ENCODE measurements at regions not wholly inside any gene's neighbourhood (a gene's known extent, or its start where the extent isn't known, plus 50 kb on each side); places are given as distances from the start of the nearest gene placed in this dataset.
A peak's percentile ranks its signal among the peaks of the same experiment; 100 is the strongest.
"Not testable (repeated sequence)": the region's sequence is repeated elsewhere in the genome, so short reads cannot be mapped to it uniquely, and the experiment has no call there.

GRCh38 chr11:44426958-44427357 lies 117.0 kb upstream of the ALX4 start:
- Histone ChIP-seq H3K27me3 (ENCODE audit: control insufficient read depth, insufficient read depth, low read length) (no peaks in the 10 kb centered on the region; the same call in 1 of the 2 replicates), H3K4me3 (ENCODE audit: low read depth, low read length) (no peak overlapping the region), H3K36me3 (ENCODE audit: control insufficient read depth, insufficient read depth, low read length) (no peaks in the 10 kb centered on the region)
- DNase-seq (ENCODE audit: low read depth) = no peak
- TF ChIP-seq CTCF (IDR thresholded peaks at IDR 0.05; ENCODE audit: insufficient read depth, low read depth, low read length) = no peak
- ChIA-PET CTCF (interaction anchor here (0.6 to 0.7 kb wide), 2 partner anchors 8 to 141 kb away, joined by 3 to 4 read pairs; no protein-coding TSS in a partner anchor), POLR2A (no interaction called here)

- TF ChIP-seq CTCF (IDR thresholded peaks at IDR 0.05; ENCODE audit: insufficient read depth, low read depth, low read length) = peak; percentile 16; the same call in 1 of the 2 replicates
- ChIA-PET POLR2A (no interaction called here), CTCF (interaction anchor here (0.6 to 0.7 kb wide), 2 partner anchors 8 to 142 kb away, joined by 3 to 4 read pairs; no protein-coding TSS in a partner anchor)
- Histone ChIP-seq H3K36me3 (ENCODE audit: control insufficient read depth, insufficient read depth, low read length) (no peaks in the 10 kb centered on the region), H3K27me3 (ENCODE audit: control insufficient read depth, insufficient read depth, low read length) (no peaks in the 10 kb centered on the region; the same call in 1 of the 2 replicates), H3K4me3 (ENCODE audit: low read depth, low read length) (no peak overlapping the region)
- no peak for DNase-seq (ENCODE audit: low read depth)
These were observed 117.5 kb upstream of the ALX4 start for GRCh38 chr11:44427432-44427831.

GRCh38 chr11:44430140-44430539 lies 120.2 kb upstream of the ALX4 start:
- CTCF ChIA-PET = no interaction called here

GRCh38 chr11:44434191-44434590 lies 124.3 kb upstream of the ALX4 start:
- no peaks in the 10 kb centered on the region for H3K36me3 ChIP-seq (ENCODE audit: control insufficient read depth, insufficient read depth, low read length)
- ChIA-PET CTCF (no interaction called here), POLR2A (no interaction called here)
- DNase-seq (ENCODE audit: low read depth) = no peak
- TF ChIP-seq CTCF (IDR thresholded peaks at IDR 0.05; ENCODE audit: insufficient read depth, low read depth, low read length) = no peak
- no peak overlapping the region for H3K4me3 ChIP-seq (ENCODE audit: low read depth, low read length)
- peaks cover 2% of the 10 kb centered on the region; the same call in 1 of the 2 replicates for H3K27me3 ChIP-seq (ENCODE audit: control insufficient read depth, insufficient read depth, low read length)

More at GRCh38 chr11:44430140-44430539, 120.2 kb upstream of the ALX4 start:
- POLR2A ChIA-PET = no interaction called here
- TF ChIP-seq CTCF (IDR thresholded peaks at IDR 0.05; ENCODE audit: insufficient read depth, low read depth, low read length) = no peak
- no peak overlapping the region for H3K4me3 ChIP-seq (ENCODE audit: low read depth, low read length)
- H3K27me3 ChIP-seq (ENCODE audit: control insufficient read depth, insufficient read depth, low read length) = no peaks in the 10 kb centered on the region; the same call in 1 of the 2 replicates
- H3K36me3 ChIP-seq (ENCODE audit: control insufficient read depth, insufficient read depth, low read length) = no peaks in the 10 kb centered on the region
- no peak for DNase-seq (ENCODE audit: low read depth)

GRCh38 chr11:44437122-44437521 lies 127.2 kb upstream of the ALX4 start:
- Histone ChIP-seq H3K27me3 (ENCODE audit: control insufficient read depth, insufficient read depth, low read length) (peaks cover 2% of the 10 kb centered on the region; the same call in 1 of the 2 replicates), H3K36me3 (ENCODE audit: control insufficient read depth, insufficient read depth, low read length) (no peaks in the 10 kb centered on the region), H3K4me3 (ENCODE audit: low read depth, low read length) (no peak overlapping the region)
- CTCF ChIA-PET = interaction anchor here (0.6 kb wide), 1 partner anchor 302 kb away, joined by 3 read pairs; no protein-coding TSS in a partner anchor
- no peak for DNase-seq (ENCODE audit: low read depth)
- TF ChIP-seq CTCF (IDR thresholded peaks at IDR 0.05; ENCODE audit: insufficient read depth, low read depth, low read length) = no peak
- POLR2A ChIA-PET = no interaction called here

GRCh38 chr11:44442893-44443673 lies 122.4 kb upstream of the CD82 start:
- DNase-seq (ENCODE audit: low read depth); H3K27me3 ChIP-seq (ENCODE audit: control insufficient read depth, insufficient read depth, low read length); POLR2A ChIA-PET; H3K4me3 ChIP-seq (ENCODE audit: low read depth, low read length); H3K36me3 ChIP-seq (ENCODE audit: control insufficient read depth, insufficient read depth, low read length): not testable (repeated sequence)
- CTCF ChIA-PET = interaction anchor here (1.6 kb wide), 1 partner anchor 17 kb away, joined by 4 read pairs; no protein-coding TSS in a partner anchor
